GM19438 (cell line): ENCODE measurements at regions not wholly inside any gene's neighbourhood (a gene's known extent, or its start where the extent isn't known, plus 50 kb on each side); places are given as distances from the start of the nearest gene placed in this dataset.

ENCODE experiments used
- ATAC-seq: cut with Tn5 transposase; IDR thresholded peaks from one replicate; pipeline ENCODE4 v1.9.1; 2021; ENCODE audit warnings: low read depth; ENCODE audit not compliant: unreplicated experiment

GRCh38 chr14:101221549-101222160 lies 318.1 kb upstream of the RTL1 start:
- no peak for ATAC-seq

DNA sequence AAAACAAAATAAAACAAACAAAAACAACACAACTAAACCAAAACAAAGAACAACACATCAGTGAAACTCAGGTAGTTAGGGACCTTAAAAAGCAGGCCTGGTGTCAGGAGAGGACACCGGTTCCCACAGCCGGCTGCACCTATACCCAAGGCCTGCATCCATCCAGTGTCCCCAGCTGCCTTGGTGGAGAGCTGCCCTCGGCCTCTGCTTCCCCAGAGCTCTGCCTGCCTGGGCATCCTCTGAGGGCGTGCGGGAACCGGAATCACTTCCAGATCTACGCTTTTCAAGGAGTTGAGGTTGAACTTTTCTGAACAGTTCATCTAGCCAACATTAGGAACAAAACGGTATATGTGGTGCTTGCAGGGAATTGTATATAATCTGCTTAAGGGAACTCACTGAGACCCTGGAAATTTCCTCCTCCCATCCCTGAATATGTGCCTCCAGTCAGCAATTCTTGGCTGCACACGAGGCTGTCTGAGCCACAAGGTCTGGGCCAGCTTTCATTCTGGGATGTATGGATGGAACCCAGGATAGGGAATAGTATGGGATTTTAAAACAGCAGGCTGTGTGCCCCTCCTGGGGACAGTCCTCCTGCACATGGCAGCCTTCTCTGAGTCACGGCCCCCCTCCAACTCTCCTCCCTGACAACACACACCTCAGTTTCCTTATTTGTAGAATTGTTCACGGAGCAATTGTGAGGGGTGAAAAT lies 319.0 kb upstream of the RTL1 start:
- ATAC-seq = no peak

DNA sequence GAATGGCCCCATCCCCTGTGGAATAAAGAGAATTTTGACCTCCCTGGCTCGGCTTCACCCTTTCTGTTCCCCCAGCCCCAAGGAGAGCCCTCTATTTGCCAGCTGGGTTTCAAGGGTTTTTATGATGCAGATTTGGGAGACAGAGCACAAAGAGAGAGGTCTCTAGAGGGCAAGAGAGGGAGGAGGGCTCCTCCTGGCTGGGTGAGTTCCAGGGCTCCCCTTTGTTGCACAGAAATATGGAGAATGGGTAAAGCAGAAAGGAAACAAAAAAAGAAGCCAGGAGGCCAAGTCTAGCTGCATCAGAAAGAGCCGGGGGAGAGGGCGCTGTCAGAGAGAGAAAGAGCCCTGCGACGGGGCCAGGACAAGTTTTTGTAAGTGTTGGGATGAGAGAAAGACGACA lies 319.6 kb upstream of the RTL1 start:
- no peak for ATAC-seq

GRCh38 chr14:101223561-101224162 lies 320.1 kb upstream of the RTL1 start:
- ATAC-seq = no peak

- no peak for ATAC-seq
Measured at GRCh38 chr14:101224356-101225156, 321.0 kb upstream of the RTL1 start.

DNA sequence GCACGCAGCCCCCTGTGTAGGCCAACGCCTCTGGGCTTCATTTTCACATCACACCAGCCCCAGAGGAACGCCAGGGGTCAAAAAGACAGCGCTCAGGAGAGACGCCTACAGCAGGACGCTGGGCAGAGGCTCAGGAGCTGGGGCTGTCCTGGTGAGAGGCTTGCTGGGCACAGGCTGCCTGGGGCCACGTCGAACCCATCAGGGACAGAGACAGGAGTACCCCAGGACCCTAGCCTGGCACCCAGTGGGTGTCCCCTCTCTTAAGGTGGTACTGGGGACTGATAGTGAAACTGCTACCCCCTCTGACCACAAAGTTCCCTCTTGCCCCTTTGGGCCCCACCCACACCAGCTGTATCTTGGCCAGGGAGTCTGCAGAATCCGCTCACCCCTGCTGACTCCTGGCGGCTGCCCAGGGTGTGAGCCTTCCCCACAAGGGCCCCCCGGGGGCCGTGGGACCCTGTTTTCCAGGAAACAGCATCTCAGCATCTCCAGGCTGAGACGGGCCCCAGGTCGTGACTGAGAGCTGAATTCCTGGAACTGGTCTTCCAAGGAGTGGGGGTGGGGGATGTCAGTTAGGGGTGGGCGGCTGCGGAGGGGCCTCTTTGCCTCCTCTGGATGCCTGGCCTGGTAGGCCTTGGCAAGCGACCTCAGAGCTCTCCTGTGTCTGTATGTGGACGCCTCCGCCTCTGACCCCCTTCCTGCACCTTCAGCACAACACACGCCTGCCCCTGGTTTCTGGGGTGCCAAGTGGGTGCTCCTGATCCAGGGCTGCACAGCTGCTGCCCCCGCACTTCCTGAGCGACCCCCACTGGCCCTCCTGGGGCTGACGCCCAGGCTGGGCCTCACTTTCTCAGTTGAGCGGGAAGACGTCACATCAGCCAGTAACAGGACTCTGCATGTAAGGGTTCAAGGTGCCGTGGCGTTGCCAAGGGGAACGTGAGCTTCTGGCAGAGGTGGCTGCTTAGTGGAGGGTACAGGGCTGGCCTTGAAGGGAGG lies 321.9 kb upstream of the RTL1 start:
- ATAC-seq = no peak

- ATAC-seq = no peak
Measured at GRCh38 chr14:101226265-101226602, 322.7 kb upstream of the RTL1 start.

- ATAC-seq = no peak
Measured at GRCh38 chr14:101226603-101227425, 323.3 kb upstream of the RTL1 start.

DNA sequence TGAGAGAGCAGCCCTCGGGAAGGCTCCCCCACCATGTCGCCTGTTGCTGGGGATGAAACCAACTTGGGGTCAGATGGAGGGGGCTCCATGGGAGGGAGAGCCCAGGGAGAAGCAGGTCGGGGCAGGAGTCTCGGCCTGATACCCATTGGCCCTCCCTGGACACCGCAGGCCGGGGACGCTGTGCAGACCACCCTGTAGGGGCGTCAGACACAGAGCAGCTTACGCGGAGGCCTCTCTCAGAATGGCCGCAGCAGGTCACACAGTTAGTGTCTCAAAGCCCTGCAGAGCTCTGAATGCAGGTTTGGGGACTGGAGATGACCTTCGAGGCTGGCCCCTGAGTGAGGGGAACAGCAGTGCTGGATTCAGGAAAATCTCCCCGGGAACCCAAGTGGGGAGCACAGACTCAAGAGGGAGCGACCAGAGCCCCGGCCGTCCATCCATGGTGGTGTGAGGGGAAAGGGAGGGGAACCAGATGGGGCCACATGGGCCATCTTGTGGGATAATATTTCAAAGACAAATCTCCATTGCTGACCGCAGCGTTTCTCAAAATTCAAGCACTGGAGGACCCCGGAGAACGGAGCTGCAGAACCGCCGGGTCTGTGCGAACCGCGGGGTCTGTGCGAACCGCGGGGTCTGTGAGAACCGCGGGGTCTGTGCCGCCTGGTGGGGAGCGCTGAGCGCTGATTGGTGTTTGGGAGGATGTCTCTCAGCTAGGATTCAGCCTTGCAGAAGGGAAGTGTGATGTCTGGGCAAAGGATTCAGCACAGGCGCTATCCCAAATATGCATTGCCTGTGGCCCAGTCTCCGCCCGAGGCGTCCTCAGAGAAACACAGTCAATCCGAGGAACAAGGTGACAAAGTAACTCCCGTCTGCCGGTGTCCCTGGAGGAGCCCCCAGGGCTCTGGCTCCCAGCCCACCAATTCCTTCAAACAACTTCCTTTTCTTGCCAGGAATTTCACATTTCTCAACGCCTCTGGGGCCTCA lies 324.4 kb upstream of the RTL1 start:
- ATAC-seq = no peak

GRCh38 chr14:101228949-101229541 lies 325.5 kb upstream of the RTL1 start:
- no peak for ATAC-seq

GRCh38 chr14:101229666-101230065 lies 326.1 kb upstream of the RTL1 start:
- ATAC-seq = no peak

DNA sequence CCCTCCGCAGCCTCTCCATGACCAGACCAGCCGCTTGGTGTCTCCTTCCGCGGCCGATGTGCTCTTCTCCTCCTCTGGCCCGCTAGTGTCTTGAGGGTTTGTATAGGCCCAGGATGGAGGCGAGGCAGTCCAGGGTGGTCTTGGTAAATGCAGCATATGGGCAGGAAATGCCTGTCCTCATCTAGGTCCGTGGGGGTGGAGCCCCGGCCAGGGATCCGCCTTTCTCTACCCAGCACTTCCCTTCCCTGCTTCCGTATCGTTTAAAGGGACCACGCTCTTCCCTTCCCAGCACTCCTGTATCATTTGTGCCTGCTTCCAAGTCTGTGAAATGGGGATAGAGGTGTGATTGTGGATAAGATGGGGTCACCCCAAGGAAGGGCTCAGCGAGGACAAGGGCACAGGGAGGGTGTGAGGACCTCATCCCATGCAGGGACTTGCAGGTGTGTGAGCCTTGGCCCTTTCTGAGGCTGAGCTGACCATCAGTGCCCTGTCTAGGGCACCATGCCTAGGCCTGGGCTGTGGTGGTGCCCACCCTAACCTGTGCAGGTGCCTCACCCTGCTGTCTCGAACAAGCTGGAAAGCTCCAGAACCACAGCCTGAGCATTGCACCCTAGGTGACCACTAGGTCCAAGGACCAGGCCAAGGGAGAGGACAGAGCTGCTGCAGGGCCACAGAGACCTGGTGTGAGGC lies 326.8 kb upstream of the RTL1 start:
- no peak for ATAC-seq

- ATAC-seq = no peak
Measured at GRCh38 chr14:101230851-101231550, 327.5 kb upstream of the RTL1 start.

DNA sequence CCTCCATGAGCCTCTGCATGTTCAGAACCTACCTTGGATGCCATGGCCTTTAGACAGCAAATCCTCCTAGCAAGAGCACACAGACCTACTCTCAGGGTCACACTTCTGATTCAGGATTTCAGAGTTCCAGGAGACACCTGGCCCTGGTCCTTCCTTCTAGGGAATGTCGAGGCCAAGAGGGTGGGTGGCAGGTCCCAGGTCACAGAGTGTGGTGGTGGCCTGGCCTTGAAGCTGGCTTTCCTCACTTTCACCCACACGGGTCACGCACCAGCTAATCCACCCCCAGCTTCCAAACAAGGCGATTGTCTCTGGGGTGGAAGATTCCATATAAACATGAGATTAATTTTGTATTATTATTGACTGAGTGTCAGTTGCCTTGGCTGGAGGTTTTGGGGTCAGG lies 328.3 kb upstream of the RTL1 start:
- no peak for ATAC-seq

GRCh38 chr14:101232340-101233020 lies 328.8 kb upstream of the DIO3 start:
- ATAC-seq = no peak

GRCh38 chr14:101233021-101233366 lies 328.3 kb upstream of the DIO3 start:
- no peak for ATAC-seq
